ENCODE measurements at regions not wholly inside any gene's neighbourhood (a gene's known extent, or its start where the extent isn't known, plus 50 kb on each side); places are given as distances from the start of the nearest gene placed in this dataset.

GRCh38 chr12:60529261-60529660 lies 933.4 kb downstream of the SLC16A7 start:
- no peak for TF ChIP-seq CTCF (IDR thresholded peaks at IDR 0.05)
- no peak for TF ChIP-seq POLR2A (IDR thresholded peaks at IDR 0.05)
